K562 (cell line): ENCODE measurements at regions not wholly inside any gene's neighbourhood (a gene's known extent, or its start where the extent isn't known, plus 50 kb on each side); places are given as distances from the start of the nearest gene placed in this dataset.

Experiments
- ATF6 ChIP-seq: sonication (generic); formaldehyde crosslinking; IDR thresholded peaks from 2 replicates; pipeline ENCODE4 v1.4.0; 2020; ENCODE audit warnings: mild to moderate bottlenecking, missing genetic modification reagents
- BACH1 ChIP-seq: fragments of 200-800 bp; sonication (Bioruptor generic); IDR thresholded peaks from 2 replicates; pipeline ENCODE4 v1.6.1; 2016; ENCODE audit warnings: missing genetic modification characterization, missing compliant biosample characterization
- BRF1 ChIP-seq: IDR thresholded peaks from 3 replicates; pipeline ENCODE4 v1.6.1; 2011; ENCODE audit warnings: borderline replicate concordance, mild to moderate bottlenecking; ENCODE audit not compliant: insufficient read length; ENCODE audit errors: extremely low read depth
- CHD4 ChIP-seq: fragments of 200-600 bp; sonication (generic); IDR thresholded peaks from 3 replicates; pipeline ENCODE4 v1.6.1; 2012; ENCODE audit warnings: low read depth, mild to moderate bottlenecking, mixed read lengths, low read length, inconsistent platforms; ENCODE audit not compliant: insufficient read depth, insufficient replicate concordance, poor library complexity, severe bottlenecking
- CUX1 ChIP-seq: fragments of 200-800 bp; sonication (Bioruptor generic); IDR thresholded peaks from 2 replicates; pipeline ENCODE4 v1.6.1; 2016; ENCODE audit warnings: missing genetic modification characterization, missing compliant biosample characterization
- ELK3 ChIP-seq: fragments of 450-650 bp; formaldehyde crosslinking; IDR thresholded peaks from 2 replicates; pipeline ENCODE4 v1.4.0; 2020; ENCODE audit warnings: mild to moderate bottlenecking
- ESRRB ChIP-seq: fragments of 250-450 bp; sonication (Bioruptor Pico); IDR thresholded peaks from 2 replicates; pipeline ENCODE4 v1.5.0; 2020; ENCODE audit warnings: mild to moderate bottlenecking, moderate library complexity, borderline replicate concordance
- NCOA2 ChIP-seq, 2 experiments: fragments of 450-650 bp; IDR thresholded peaks; 2 replicates each; pipeline ENCODE4 v1.6.1; 2018; ENCODE audit warnings: mild to moderate bottlenecking in 2 of 2, moderate library complexity in 1 of 2; ENCODE audit not compliant: partially characterized antibody in 2 of 2
- SRSF9 ChIP-seq: fragments of 200-400 bp; formaldehyde crosslinking; IDR thresholded peaks from 2 replicates; pipeline ENCODE4 v1.6.1; 2017; ENCODE audit warnings: low read depth, low read length, borderline replicate concordance
- ZNF232 ChIP-seq: sonication (generic); formaldehyde crosslinking; IDR thresholded peaks from 2 replicates; pipeline ENCODE4 v1.8.0; 2022; ENCODE audit warnings: mild to moderate bottlenecking, missing genetic modification reagents
- ZNF398 ChIP-seq: fragments of 250-450 bp; sonication (Bioruptor Pico); IDR thresholded peaks from 2 replicates; pipeline ENCODE4 v1.8.0; 2021; ENCODE audit warnings: moderate library complexity, mild to moderate bottlenecking, inconsistent platforms
- TF ChIP-seq, protein P1 (sequence below): fragments of 450-650 bp; formaldehyde crosslinking; IDR thresholded peaks from 2 replicates; pipeline ENCODE4 v1.4.0; 2020; ENCODE audit warnings: mild to moderate bottlenecking, mixed read lengths
- TF ChIP-seq, protein P2 (sequence below): fragments of 250-450 bp; sonication (Bioruptor Pico); IDR thresholded peaks from 2 replicates; pipeline ENCODE4 v1.8.0; 2022; ENCODE audit warnings: moderate library complexity, mild to moderate bottlenecking, inconsistent platforms

DNA sequence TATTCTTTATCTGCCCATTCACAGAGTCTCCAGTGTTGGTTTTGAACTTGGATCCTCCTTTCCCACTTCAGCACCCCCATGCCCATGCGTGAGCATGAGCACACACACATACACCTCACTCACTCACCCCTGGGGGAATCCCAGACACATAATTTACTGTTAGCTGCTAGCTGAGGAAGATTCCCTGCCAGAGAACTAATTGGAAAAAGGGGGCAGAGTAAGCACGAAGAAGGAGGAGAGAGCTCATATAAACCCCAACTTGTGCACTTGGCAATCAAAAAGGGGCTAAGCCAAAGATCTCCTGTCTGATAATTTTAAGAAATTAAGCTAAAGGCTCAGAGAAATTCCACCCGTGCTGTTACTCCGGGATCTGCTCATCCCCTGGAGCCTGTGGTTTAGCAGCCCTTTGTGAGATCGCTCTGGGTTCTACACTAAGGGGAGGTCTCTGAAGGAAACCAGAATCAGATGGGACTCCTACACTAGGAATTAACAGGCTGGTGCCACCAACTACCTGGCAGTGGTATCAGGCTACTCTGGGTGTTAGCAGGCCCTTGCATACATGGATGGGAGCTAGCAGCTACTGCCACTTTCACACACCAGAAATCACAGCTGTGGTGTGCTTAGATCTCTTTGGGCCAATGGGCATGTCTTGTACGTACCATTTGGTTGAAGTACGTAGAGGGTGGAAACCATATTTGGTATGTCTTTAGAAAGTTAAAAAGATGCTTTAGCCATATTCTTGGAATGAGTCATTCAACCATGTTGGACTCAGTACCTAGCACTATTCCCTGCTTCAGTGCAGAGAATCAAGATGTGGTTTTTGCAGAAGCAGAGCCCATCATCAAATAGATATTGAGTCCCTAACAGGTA is 95.6 kb upstream of the SLC14A2 start (continued):
- no peak for TF ChIP-seq CUX1 (CRISPR knock-in tag)
- TF ChIP-seq, protein P1, sequence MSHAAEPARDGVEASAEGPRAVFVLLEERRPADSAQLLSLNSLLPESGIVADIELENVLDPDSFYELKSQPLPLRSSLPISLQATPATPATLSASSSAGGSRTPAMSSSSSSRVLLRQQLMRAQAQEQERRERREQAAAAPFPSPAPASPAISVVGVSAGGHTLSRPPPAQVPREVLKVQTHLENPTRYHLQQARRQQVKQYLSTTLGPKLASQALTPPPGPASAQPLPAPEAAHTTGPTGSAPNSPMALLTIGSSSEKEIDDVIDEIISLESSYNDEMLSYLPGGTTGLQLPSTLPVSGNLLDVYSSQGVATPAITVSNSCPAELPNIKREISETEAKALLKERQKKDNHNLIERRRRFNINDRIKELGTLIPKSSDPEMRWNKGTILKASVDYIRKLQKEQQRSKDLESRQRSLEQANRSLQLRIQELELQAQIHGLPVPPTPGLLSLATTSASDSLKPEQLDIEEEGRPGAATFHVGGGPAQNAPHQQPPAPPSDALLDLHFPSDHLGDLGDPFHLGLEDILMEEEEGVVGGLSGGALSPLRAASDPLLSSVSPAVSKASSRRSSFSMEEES (CRISPR knock-in tag) = no peak
- TF ChIP-seq SRSF9 = no peak
- TF ChIP-seq ESRRB (CRISPR knock-in tag) = no peak
- no peak for TF ChIP-seq ZNF398 (CRISPR knock-in tag)
- no peak for TF ChIP-seq BRF1
- no peak for TF ChIP-seq ELK3 (CRISPR knock-in tag)
- TF ChIP-seq, protein P2, sequence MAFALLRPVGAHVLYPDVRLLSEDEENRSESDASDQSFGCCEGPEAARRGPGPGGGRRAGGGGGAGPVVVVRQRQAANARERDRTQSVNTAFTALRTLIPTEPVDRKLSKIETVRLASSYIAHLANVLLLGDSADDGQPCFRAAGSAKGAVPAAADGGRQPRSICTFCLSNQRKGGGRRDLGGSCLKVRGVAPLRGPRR (CRISPR knock-in tag) = no peak
- no peak for TF ChIP-seq CHD4
- no peak for TF ChIP-seq BACH1 (tag)
- TF ChIP-seq ATF6 (CRISPR knock-in tag) = no peak
- TF ChIP-seq NCOA2 (IDR thresholded peaks at IDR 0.05; ENCODE audit: partially characterized antibody in 2 of 2) = no peak
- no peak for TF ChIP-seq ZNF232 (CRISPR knock-in tag)
